ENCODE measurements at regions not wholly inside any gene's neighbourhood (a gene's known extent, or its start where the extent isn't known, plus 50 kb on each side); places are given as distances from the start of the nearest gene placed in this dataset.

DNA sequence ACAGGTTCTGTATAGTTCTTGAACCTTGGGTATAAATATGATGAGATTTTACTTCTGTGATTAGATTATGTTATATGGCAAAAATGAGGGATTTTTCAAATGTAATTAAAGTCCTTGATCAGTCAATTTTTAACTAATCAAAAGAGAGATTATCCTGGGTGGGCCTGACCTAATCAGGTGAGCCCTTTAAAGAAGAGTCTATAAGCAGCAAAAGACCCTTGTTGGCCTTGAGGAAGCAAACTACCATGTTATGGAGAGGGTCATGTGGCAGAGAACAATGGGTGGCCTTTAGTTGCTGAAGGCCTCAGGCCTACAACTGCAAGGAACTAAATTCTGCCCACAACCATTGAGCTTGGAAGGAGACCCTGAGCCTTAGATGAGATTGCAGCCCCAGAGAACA is 102.5 kb upstream of the RIPOR2 start:
- Histone ChIP-seq H2BK120ac (replicated peaks; ENCODE audit: low read depth, low read length) (no peak overlapping the region), H2BK15ac (ENCODE audit: low read length) (no peak overlapping the region), H3K9me3 (ENCODE audit: insufficient read depth in 2 of 2, low read depth in 1 of 2, low read length in 1 of 2) (no peaks in the 10 kb centered on the region), H3K4ac (replicated peaks; ENCODE audit: insufficient read length, low read depth, low read length) (no peak overlapping the region), H4K20me1 (replicated peaks in 1 of 2; ENCODE audit: control insufficient read depth in 1 of 2, insufficient read depth in 2 of 2, low read length in 2 of 2) (no peaks in the 10 kb centered on the region), H3K9ac (replicated peaks in 1 of 4; ENCODE audit: extremely low read depth in 1 of 4, low read depth in 3 of 4, low read length in 3 of 4) (no peak overlapping the region), H3K4me1 (replicated peaks in 1 of 4; ENCODE audit: control insufficient read depth in 3 of 4, insufficient read depth in 4 of 4, low read length in 3 of 4) (no peaks in the 10 kb centered on the region), H2BK12ac (ENCODE audit: low read depth, low read length) (no peak overlapping the region), H3K79me1 (ENCODE audit: low read depth, low read length) (no peaks in the 10 kb centered on the region), H3K27me3 (replicated peaks in 1 of 4; ENCODE audit: control insufficient read depth in 3 of 4, extremely low read depth in 1 of 4, insufficient read depth in 3 of 4, low read length in 3 of 4) (no peaks in the 10 kb centered on the region), H4K8ac (ENCODE audit: extremely low read depth, insufficient read depth, low read length) (peak overlapping the region; percentile 40; the same call in 1 of the 2 replicates), H3K27ac (ENCODE audit: low read depth, low read length) (no peak overlapping the region), H2BK5ac (ENCODE audit: low read depth, low read length) (no peak overlapping the region), H4K91ac (replicated peaks; ENCODE audit: insufficient read length, low read length) (no peak overlapping the region), H3K14ac (ENCODE audit: insufficient read length) (no peak overlapping the region), H3K23me2 (ENCODE audit: low read depth, low read length) (no peaks in the 10 kb centered on the region), H3K36me3 (ENCODE audit: control insufficient read depth in 2 of 4, insufficient read depth in 4 of 4, low read length in 3 of 4) (no peaks in the 10 kb centered on the region), H2BK20ac (ENCODE audit: low read length) (no peak overlapping the region), H2AFZ (ENCODE audit: low read length) (no peak overlapping the region), H3K4me3 (ENCODE audit: extremely low read depth in 1 of 4, insufficient read depth in 2 of 4, low read depth in 3 of 4, low read length in 4 of 4) (no peak overlapping the region), H3K79me2 (ENCODE audit: control insufficient read depth in 1 of 2, insufficient read depth in 2 of 2, low read length in 2 of 2) (no peaks in the 10 kb centered on the region), H4K5ac (ENCODE audit: insufficient read length, low read depth, low read length) (no peak overlapping the region), H3K18ac (ENCODE audit: extremely low read depth, low read length) (no peak overlapping the region), H3K4me2 (ENCODE audit: insufficient read depth in 1 of 2, low read depth in 2 of 2, low read length in 2 of 2) (no peak overlapping the region), H2AK5ac (ENCODE audit: low read depth, low read length) (no peak overlapping the region), H3K23ac (ENCODE audit: insufficient read length) (no peak overlapping the region), H3K56ac (replicated peaks; ENCODE audit: insufficient read length, low read depth, low read length) (no peak overlapping the region)
- FAIRE-seq (no peak), DNase-seq (ENCODE audit: low read depth in 1 of 2, low spot score in 2 of 2) (no peak)
- no peak for TF ChIP-seq TAF1 (IDR thresholded peaks at IDR 0.05; ENCODE audit: low read depth, low read length)
- peak; percentile 58; the same call in 1 of the 2 replicates for TF ChIP-seq KDM1A (IDR thresholded peaks at IDR 0.05; ENCODE audit: borderline replicate concordance, low read length)
- ChIA-PET CTCF (ENCODE audit: partially characterized antibody) (interaction anchor here (0.6 to 5.4 kb wide), 3 partner anchors 12 to 62 kb away, joined by 3 to 32 read pairs (median 3); no protein-coding TSS in a partner anchor), POLR2A (ENCODE audit: partially characterized antibody) (interaction anchor here (1.5 kb wide), 1 partner anchor 22 kb away, joined by 4 read pairs; no protein-coding TSS in a partner anchor)

Measured in H1 (cell line).